HEK293 (cell line): ENCODE measurements at regions not wholly inside any gene's neighbourhood (a gene's known extent, or its start where the extent isn't known, plus 50 kb on each side); places are given as distances from the start of the nearest gene placed in this dataset.

Experiments used
- CTCF ChIA-PET: fragments of 350-600 bp; formaldehyde crosslinking; extraction: SDS; loops from one replicate; lab custom pipeline; 2021; ENCODE audit warnings: antibody characterized with exemption; lab: Yijun Ruan, JAX
- POLR2A ChIA-PET: fragments of 300-600 bp; formaldehyde crosslinking; extraction: SDS; loops from one replicate; lab custom pipeline; 2020; ENCODE audit warnings: antibody characterized with exemption, inconsistent platforms; lab: Yijun Ruan, JAX
- H3K27ac ChIP-seq: fragments of 200-500 bp; sonication (Bioruptor generic); 2 replicates; pipeline ENCODE4 v1.5.1; 2014; ENCODE audit warnings: low read depth, low read length, control low read depth, inconsistent platforms; ENCODE audit errors: extremely low read depth
- H3K36me3 ChIP-seq, 2 experiments: fragments of 200-500 bp in 1 of 2; sonication (Bioruptor generic) in 1 of 2; 1 replicate in 1 of 2; 2 replicates in 1 of 2; pipeline ENCODE4 v1.5.1; 2014 to 2017; ENCODE audit warnings: inconsistent platforms in 2 of 2, low read length in 2 of 2; ENCODE audit not compliant: control insufficient read depth in 2 of 2, insufficient read depth in 1 of 2
- H3K4me1 ChIP-seq: fragments of 200-500 bp; sonication (Bioruptor generic); 2 replicates; pipeline ENCODE4 v1.5.1; 2014; ENCODE audit warnings: mild to moderate bottlenecking, low read length, inconsistent platforms; ENCODE audit not compliant: control insufficient read depth, insufficient read depth
- H3K4me3 ChIP-seq: 2 replicates; pipeline ENCODE4 v1.5.1; 2011; ENCODE audit warnings: low read depth, mild to moderate bottlenecking, control low read depth, low read length, moderate library complexity
- H3K9me3 ChIP-seq: fragments of 200-500 bp; sonication (Bioruptor generic); 2 replicates; pipeline ENCODE4 v1.5.1; 2014; ENCODE audit warnings: low read depth, low read length, inconsistent platforms; ENCODE audit not compliant: control insufficient read depth, insufficient read depth
- GLIS1 ChIP-seq: fragments of 450-650 bp; formaldehyde crosslinking; IDR thresholded peaks from 2 replicates; pipeline ENCODE4 v1.5.1; 2016; ENCODE audit warnings: missing biosample characterization, missing genetic modification characterization
- OSR2 ChIP-seq: fragments of 450-650 bp; formaldehyde crosslinking; IDR thresholded peaks from 2 replicates; pipeline ENCODE4 v1.5.1; 2016; ENCODE audit warnings: missing biosample characterization, missing genetic modification characterization
- SCRT1 ChIP-seq: fragments of 450-650 bp; formaldehyde crosslinking; IDR thresholded peaks from 2 replicates; pipeline ENCODE4 v1.5.1; 2016; ENCODE audit warnings: missing biosample characterization, missing genetic modification characterization, borderline replicate concordance
- SCRT2 ChIP-seq: fragments of 450-650 bp; formaldehyde crosslinking; IDR thresholded peaks from 2 replicates; pipeline ENCODE4 v1.5.1; 2016; ENCODE audit warnings: missing biosample characterization, missing genetic modification characterization
- SETDB1 ChIP-seq: IDR thresholded peaks from one replicate; pipeline ENCODE4 v1.6.1; 2017; ENCODE audit warnings: mild to moderate bottlenecking, low read length, moderate library complexity, mixed read lengths; ENCODE audit not compliant: insufficient read length
- ZBTB1 ChIP-seq: fragments of 450-650 bp; formaldehyde crosslinking; IDR thresholded peaks from 2 replicates; pipeline ENCODE4 v1.5.1; 2016; ENCODE audit warnings: missing biosample characterization, missing genetic modification characterization
- ZBTB17 ChIP-seq: fragments of 450-650 bp; formaldehyde crosslinking; IDR thresholded peaks from 2 replicates; pipeline ENCODE4 v1.5.1; 2016; ENCODE audit warnings: missing biosample characterization, missing genetic modification characterization
- ZBTB20 ChIP-seq: fragments of 450-650 bp; formaldehyde crosslinking; IDR thresholded peaks from 2 replicates; pipeline ENCODE4 v1.5.1; 2016; ENCODE audit warnings: missing biosample characterization, missing genetic modification characterization
- ZFP3 ChIP-seq: fragments of 450-650 bp; formaldehyde crosslinking; IDR thresholded peaks from 2 replicates; pipeline ENCODE4 v1.5.1; 2016; ENCODE audit warnings: low read depth, missing biosample characterization, missing genetic modification characterization
- ZNF10 ChIP-seq: fragments of 450-650 bp; formaldehyde crosslinking; IDR thresholded peaks from 2 replicates; pipeline ENCODE4 v1.5.1; 2017; ENCODE audit warnings: missing biosample characterization, missing genetic modification characterization
- ZNF114 ChIP-seq: fragments of 450-650 bp; formaldehyde crosslinking; IDR thresholded peaks from 2 replicates; pipeline ENCODE4 v1.5.0; 2017; ENCODE audit warnings: missing biosample characterization, missing genetic modification characterization
- ZNF223 ChIP-seq: fragments of 450-650 bp; formaldehyde crosslinking; IDR thresholded peaks from 2 replicates; pipeline ENCODE4 v1.5.1; 2016; ENCODE audit warnings: missing biosample characterization, missing genetic modification characterization
- ZNF341 ChIP-seq: fragments of 450-650 bp; formaldehyde crosslinking; IDR thresholded peaks from 2 replicates; pipeline ENCODE4; 2016; ENCODE audit warnings: low read depth, missing biosample characterization, missing genetic modification characterization
- ZNF510 ChIP-seq: fragments of 450-650 bp; formaldehyde crosslinking; IDR thresholded peaks from 2 replicates; pipeline ENCODE4 v1.5.1; 2018; ENCODE audit warnings: mild to moderate bottlenecking, missing genetic modification characterization, missing biosample characterization; ENCODE audit not compliant: insufficient replicate concordance
- ZNF548 ChIP-seq: fragments of 450-650 bp; formaldehyde crosslinking; IDR thresholded peaks from 2 replicates; pipeline ENCODE4 v1.5.1; 2016; ENCODE audit warnings: missing biosample characterization, missing genetic modification characterization
- ZNF585B ChIP-seq: fragments of 450-650 bp; formaldehyde crosslinking; IDR thresholded peaks from 2 replicates; pipeline ENCODE4 v1.5.1; 2016; ENCODE audit warnings: missing biosample characterization, missing genetic modification characterization
- ZNF596 ChIP-seq: fragments of 450-650 bp; IDR thresholded peaks from 2 replicates; pipeline ENCODE4 v1.5.0; 2018; ENCODE audit warnings: missing biosample characterization, mild to moderate bottlenecking, missing genetic modification characterization, moderate library complexity
- ZNF600 ChIP-seq: fragments of 450-650 bp; formaldehyde crosslinking; IDR thresholded peaks from 2 replicates; pipeline ENCODE4 v1.5.1; 2016; ENCODE audit warnings: missing biosample characterization, missing genetic modification characterization
- ZNF624 ChIP-seq: fragments of 450-650 bp; formaldehyde crosslinking; IDR thresholded peaks from 2 replicates; pipeline ENCODE4 v1.5.1; 2017; ENCODE audit warnings: missing biosample characterization, missing genetic modification characterization
- ZNF677 ChIP-seq: fragments of 450-650 bp; IDR thresholded peaks from 2 replicates; pipeline ENCODE4 v1.5.0; 2018; ENCODE audit warnings: missing biosample characterization, mild to moderate bottlenecking, missing genetic modification characterization, moderate library complexity
- TF ChIP-seq, protein P1 (sequence below): fragments of 450-650 bp; formaldehyde crosslinking; IDR thresholded peaks from 2 replicates; pipeline ENCODE4; 2016; ENCODE audit warnings: missing biosample characterization, missing genetic modification characterization
- TF ChIP-seq, protein P2 (sequence below): fragments of 450-650 bp; formaldehyde crosslinking; conservative IDR thresholded peaks from 2 replicates; pipeline ENCODE4 v1.5.1; 2016; ENCODE audit warnings: low read depth, missing biosample characterization, missing genetic modification characterization
- TF ChIP-seq, protein P3 (sequence below): fragments of 450-650 bp; IDR thresholded peaks from 2 replicates; pipeline ENCODE4 v1.5.1; 2018; ENCODE audit warnings: missing biosample characterization, mild to moderate bottlenecking, missing genetic modification characterization

DNA sequence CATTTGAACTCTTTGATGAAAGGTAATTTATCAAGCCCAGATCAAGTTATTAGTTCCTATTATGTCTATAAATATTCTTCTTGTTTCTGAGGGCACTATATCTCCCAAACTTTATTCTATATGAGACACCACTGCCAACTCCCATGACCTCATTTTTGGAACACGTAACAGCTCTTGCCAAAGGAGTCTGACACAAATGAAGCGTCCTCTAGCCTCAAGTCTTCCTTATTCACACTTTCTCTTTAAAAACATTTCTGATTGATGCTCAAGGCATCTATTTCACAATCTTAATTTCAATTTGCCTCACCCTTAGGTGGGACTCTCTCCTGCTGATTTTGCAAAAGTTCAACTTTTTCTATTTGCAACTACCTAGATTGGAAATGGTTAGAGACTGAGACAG lies 848.4 kb downstream of the GATA3 start (continued):
- TF ChIP-seq, protein P1, sequence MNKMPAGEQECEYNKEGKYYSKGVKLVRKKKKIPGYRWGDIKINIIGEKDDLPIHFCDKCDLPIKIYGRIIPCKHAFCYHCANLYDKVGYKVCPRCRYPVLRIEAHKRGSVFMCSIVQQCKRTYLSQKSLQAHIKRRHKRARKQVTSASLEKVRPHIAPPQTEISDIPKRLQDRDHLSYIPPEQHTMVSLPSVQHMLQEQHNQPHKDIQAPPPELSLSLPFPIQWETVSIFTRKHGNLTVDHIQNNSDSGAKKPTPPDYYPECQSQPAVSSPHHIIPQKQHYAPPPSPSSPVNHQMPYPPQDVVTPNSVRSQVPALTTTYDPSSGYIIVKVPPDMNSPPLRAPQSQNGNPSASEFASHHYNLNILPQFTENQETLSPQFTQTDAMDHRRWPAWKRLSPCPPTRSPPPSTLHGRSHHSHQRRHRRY (tag by site-specific recombination) = no peak
- no peak for TF ChIP-seq GLIS1 (tag by site-specific recombination)
- no peak for TF ChIP-seq ZNF677 (tag by site-specific recombination)
- no peak for TF ChIP-seq ZNF548 (tag by site-specific recombination)
- no peak for TF ChIP-seq ZNF223

DNA sequence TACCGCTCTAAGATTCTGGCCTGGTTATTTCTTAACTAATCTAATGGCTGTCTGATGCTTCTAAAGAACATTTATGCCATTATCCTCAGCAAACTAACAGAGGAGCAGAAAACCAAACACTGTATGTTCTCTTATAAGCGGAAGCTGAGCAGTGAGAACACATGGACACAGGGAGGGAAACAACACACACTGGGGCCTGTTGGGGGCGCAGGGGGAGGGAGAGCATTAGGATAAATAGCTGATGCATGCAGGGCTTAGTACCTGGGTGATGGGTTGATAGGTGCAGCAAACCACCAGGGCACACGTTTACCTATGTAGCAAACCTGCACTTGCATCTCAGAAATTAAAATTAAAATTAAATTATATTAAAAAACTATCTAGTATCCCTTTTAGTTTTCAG lies 853.5 kb downstream of the GATA3 start:
- Histone ChIP-seq H3K36me3 (no peaks in the 10 kb centered on the region), H3K9me3 (no peaks in the 10 kb centered on the region), H3K4me1 (no peaks in the 10 kb centered on the region), H3K4me3 (no peak overlapping the region), H3K27ac (no peak overlapping the region)
- TF ChIP-seq ZNF596 (tag by site-specific recombination) (no peak), ZNF341 (tag by site-specific recombination) (peak; percentile 26; the same call in 1 of the 2 replicates)
- ChIA-PET CTCF (interaction anchor here (0.6 kb wide), 1 partner anchor 294 kb away, joined by 3 read pairs; no protein-coding TSS in a partner anchor), POLR2A (no interaction called here)

DNA sequence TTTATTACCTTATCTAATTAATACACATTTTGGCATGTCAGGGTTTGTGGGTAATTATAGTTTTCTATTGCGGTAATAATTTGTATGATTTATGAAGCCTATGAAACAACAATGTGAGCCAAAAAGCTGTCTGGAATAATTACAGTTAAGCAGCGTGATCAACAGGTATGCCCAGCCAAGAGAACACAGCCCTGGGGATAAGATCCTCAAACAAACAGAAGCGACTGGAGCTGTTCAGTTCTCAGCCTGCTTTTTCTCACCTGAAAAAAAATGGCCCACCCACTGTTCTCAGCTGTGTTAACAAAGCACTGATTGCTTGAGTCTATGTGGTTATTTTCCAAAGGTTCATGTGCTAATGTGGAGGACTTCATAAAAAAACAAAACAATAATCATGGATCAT lies 855.8 kb downstream of the GATA3 start:
- ChIA-PET POLR2A (no interaction called here), CTCF (no interaction called here)
- H3K9me3 ChIP-seq = no peaks in the 10 kb centered on the region
- H3K27ac ChIP-seq = no peak overlapping the region
- H3K4me3 ChIP-seq = no peak overlapping the region
- peaks cover 3% of the 10 kb centered on the region; the same call in 1 of the 2 replicates for H3K4me1 ChIP-seq
- H3K36me3 ChIP-seq = no peaks in the 10 kb centered on the region
- TF ChIP-seq SETDB1 (no peak), ZNF10 (tag by site-specific recombination) (no peak), ZFP3 (no peak), ZBTB20 (tag by site-specific recombination) (no peak), OSR2 (tag by site-specific recombination) (no peak), ZNF114 (tag by site-specific recombination) (no peak), ZNF585B (no peak), SCRT2 (peak; percentile 83), ZNF624 (tag by site-specific recombination) (no peak), ZNF510 (tag by site-specific recombination) (no peak), ZNF600 (no peak), SCRT1 (tag by site-specific recombination) (peak; percentile 18; the same call in 1 of the 2 replicates), ZBTB1 (no peak), ZBTB17 (tag by site-specific recombination) (no peak)
- TF ChIP-seq, protein P2, sequence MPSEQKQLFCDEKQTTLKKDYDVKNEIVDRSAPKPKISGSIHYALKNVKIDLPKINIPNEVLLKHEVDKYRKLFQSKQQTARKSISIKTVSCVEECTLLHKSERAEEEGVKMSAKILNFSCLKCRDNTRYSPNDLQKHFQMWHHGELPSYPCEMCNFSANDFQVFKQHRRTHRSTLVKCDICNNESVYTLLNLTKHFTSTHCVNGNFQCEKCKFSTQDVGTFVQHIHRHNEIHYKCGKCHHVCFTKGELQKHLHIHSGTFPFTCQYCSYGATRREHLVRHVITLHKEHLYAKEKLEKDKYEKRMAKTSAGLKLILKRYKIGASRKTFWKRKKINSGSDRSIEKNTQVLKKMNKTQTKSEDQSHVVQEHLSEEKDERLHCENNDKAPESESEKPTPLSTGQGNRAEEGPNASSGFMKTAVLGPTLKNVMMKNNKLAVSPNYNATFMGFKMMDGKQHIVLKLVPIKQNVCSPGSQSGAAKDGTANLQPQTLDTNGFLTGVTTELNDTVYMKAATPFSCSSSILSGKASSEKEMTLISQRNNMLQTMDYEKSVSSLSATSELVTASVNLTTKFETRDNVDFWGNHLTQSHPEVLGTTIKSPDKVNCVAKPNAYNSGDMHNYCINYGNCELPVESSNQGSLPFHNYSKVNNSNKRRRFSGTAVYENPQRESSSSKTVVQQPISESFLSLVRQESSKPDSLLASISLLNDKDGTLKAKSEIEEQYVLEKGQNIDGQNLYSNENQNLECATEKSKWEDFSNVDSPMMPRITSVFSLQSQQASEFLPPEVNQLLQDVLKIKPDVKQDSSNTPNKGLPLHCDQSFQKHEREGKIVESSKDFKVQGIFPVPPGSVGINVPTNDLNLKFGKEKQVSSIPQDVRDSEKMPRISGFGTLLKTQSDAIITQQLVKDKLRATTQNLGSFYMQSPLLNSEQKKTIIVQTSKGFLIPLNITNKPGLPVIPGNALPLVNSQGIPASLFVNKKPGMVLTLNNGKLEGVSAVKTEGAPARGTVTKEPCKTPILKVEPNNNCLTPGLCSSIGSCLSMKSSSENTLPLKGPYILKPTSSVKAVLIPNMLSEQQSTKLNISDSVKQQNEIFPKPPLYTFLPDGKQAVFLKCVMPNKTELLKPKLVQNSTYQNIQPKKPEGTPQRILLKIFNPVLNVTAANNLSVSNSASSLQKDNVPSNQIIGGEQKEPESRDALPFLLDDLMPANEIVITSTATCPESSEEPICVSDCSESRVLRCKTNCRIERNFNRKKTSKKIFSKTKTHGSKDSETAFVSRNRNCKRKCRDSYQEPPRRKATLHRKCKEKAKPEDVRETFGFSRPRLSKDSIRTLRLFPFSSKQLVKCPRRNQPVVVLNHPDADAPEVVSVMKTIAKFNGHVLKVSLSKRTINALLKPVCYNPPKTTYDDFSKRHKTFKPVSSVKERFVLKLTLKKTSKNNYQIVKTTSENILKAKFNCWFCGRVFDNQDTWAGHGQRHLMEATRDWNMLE (tag by site-specific recombination) = no peak
- TF ChIP-seq, protein P3, sequence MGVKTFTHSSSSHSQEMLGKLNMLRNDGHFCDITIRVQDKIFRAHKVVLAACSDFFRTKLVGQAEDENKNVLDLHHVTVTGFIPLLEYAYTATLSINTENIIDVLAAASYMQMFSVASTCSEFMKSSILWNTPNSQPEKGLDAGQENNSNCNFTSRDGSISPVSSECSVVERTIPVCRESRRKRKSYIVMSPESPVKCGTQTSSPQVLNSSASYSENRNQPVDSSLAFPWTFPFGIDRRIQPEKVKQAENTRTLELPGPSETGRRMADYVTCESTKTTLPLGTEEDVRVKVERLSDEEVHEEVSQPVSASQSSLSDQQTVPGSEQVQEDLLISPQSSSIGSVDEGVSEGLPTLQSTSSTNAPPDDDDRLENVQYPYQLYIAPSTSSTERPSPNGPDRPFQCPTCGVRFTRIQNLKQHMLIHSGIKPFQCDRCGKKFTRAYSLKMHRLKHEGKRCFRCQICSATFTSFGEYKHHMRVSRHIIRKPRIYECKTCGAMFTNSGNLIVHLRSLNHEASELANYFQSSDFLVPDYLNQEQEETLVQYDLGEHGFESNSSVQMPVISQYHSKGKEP = no peak
